ENCODE measurements at regions not wholly inside any gene's neighbourhood (a gene's known extent, or its start where the extent isn't known, plus 50 kb on each side); places are given as distances from the start of the nearest gene placed in this dataset.

GRCh38 chr14:105876158-105876557 lies 349.8 kb downstream of the TMEM121 start:
- TF ChIP-seq TAF1 (IDR thresholded peaks at IDR 0.05; ENCODE audit: low read depth, low read length) (no peak), CTCF (IDR thresholded peaks at IDR 0.05; ENCODE audit: control extremely low read depth in 1 of 3, insufficient read depth in 1 of 3, low read depth in 1 of 3, low read length in 3 of 3) (no peak), EGR1 (IDR thresholded peaks at IDR 0.05; ENCODE audit: borderline replicate concordance, low read depth, low read length) (no peak), POLR2AphosphoS5 (IDR thresholded peaks at IDR 0.05; ENCODE audit: low read depth, low read length) (no peak), SP2 (IDR thresholded peaks at IDR 0.05; ENCODE audit: low read length) (no peak)

Data from H1 (cell line).